ENCODE measurements at regions not wholly inside any gene's neighbourhood (a gene's known extent, or its start where the extent isn't known, plus 50 kb on each side); places are given as distances from the start of the nearest gene placed in this dataset.

DNA sequence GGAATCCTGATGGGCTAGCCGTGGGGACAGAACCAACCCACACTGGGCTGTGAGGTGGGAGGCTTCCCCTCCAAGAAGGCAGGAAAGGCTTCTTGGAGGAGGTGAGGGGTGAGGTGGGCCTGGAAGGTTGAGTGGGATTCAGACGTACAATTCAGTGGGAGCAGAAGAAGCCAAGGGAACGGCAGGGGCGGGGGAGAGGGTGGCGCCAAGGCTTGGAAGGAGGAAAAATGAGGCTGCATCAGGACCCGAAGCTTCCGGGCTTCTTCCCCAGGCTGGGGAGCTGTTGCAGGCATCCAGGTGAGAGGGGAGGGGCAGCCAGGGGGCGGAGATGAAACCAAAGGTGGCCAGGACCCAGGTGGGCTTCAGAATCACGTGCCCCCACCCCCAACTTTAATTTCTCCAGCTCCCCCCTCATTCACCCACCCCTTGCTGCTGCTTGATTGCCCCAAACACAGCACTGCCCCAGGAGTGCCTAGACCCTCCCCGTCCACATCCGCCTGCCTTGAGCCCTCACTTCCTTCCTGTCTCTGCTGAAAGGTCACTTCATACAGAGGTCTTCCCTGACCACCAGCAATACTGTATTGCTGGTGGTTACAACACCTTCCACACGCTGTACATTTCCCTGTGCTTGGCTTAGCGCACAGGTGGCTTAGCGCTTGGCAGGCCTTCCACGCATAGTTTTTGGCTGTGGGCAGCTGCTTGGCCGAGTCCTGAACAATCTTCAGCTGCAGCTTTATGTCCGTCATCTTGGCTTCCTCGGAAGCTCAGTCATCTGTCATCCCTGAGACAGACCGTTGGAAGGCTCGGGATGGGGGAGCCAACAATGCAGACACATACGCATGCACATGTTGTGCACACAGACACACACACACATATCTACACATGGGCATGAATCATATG lies 193.5 kb downstream of the RGS3 start:
- ATAC-seq (no peak), DNase-seq (no peak)
- H3K36me3 Mint-ChIP-seq (ENCODE audit: low read depth), result no peaks in the 10 kb centered on the region
- H3K27me3 Mint-ChIP-seq (ENCODE audit: low read depth), result peaks cover 24% of the 10 kb centered on the region
- no peaks in the 10 kb centered on the region for H3K9me3 Mint-ChIP-seq (ENCODE audit: insufficient read depth)
- no peak overlapping the region for H3K27ac Mint-ChIP-seq
- POLR2A ChIA-PET, result no interaction called here
- peaks cover 2% of the 10 kb centered on the region for H3K4me1 Mint-ChIP-seq (ENCODE audit: low read depth)
- H3K4me3 Mint-ChIP-seq, result no peak overlapping the region
- CTCF ChIA-PET, result interaction anchor here (0.6 to 7.6 kb wide), 52 partner anchors 8 to 545 kb away, joined by 3 to 169 read pairs (median 5); partner anchors contain the start of genes ALAD, C9orf43, CDC26 and POLE3

DNA sequence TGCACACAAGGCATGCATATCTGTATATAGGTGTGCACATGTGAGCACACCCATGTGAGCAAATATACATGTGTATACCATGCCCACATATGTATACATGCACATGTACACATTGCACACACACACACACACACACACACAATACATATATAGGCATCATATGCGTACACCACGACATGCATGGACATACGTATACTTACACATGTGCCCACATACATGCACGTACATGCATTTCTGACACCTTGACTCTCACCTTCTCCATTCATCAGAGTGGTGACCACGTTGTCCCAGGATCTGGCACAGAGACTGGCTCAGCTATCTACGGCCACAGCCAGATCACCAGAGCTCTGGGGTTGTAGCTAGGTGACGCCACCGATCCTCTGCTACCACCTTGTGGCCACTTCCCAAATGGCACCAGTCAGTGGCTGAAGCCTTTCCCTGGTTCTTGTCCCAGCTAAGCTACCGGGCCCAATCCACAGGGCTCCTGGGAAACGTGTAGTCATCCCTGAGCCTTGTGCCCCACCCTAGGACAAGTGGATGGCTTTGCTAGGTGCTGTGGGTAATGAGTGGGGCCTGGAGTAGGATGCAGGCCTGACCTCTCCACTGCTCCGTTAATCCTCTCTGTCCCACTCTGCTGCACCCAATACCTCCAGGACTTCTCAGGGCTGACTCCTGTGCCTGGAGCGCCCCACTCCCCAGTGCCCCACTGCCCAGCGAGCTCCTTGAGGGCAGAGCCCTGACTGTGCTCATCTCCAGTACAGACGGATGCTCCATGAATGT lies 194.4 kb downstream of the RGS3 start:
- POLR2A ChIA-PET, result interaction anchor here (0.6 kb wide), 1 partner anchor 300 kb away, joined by 3 read pairs; no protein-coding TSS in a partner anchor
- Mint-ChIP-seq H3K4me1 (ENCODE audit: low read depth) (peaks cover 2% of the 10 kb centered on the region), H3K36me3 (ENCODE audit: low read depth) (no peaks in the 10 kb centered on the region), H3K27ac (no peak overlapping the region), H3K9me3 (ENCODE audit: insufficient read depth) (no peaks in the 10 kb centered on the region), H3K4me3 (no peak overlapping the region), H3K27me3 (ENCODE audit: low read depth) (peaks cover 27% of the 10 kb centered on the region)
- ATAC-seq (peak; percentile 91), DNase-seq (peak; percentile 84)
- CTCF ChIA-PET, result interaction anchor here (0.6 to 7.6 kb wide), 48 partner anchors 8 to 546 kb away, joined by 3 to 169 read pairs (median 5); partner anchors contain the start of genes ALAD, C9orf43, CDC26 and POLE3

DNA sequence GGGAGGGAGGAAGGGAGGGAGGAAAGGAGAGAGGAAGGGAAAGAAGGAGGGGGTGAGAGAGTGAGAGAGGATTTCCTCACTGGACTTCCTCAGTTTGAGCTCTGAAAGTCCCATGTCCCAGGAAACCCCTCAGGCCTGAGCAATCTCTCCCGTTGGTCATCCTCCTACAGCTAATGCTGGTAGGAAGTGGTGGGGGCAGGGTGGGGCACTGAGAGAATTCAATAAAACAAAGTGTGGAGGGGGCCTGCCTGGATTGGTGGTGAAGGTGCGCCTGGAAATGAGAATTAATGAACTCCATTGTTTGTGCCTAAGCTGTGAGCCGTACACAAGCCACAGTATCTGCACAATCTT lies 195.0 kb downstream of the RGS3 start:
- Mint-ChIP-seq H3K36me3 (ENCODE audit: low read depth) (no peaks in the 10 kb centered on the region), H3K4me1 (ENCODE audit: low read depth) (peaks cover 2% of the 10 kb centered on the region), H3K9me3 (ENCODE audit: insufficient read depth) (no peaks in the 10 kb centered on the region), H3K27ac (no peak overlapping the region), H3K27me3 (ENCODE audit: low read depth) (peaks cover 31% of the 10 kb centered on the region), H3K4me3 (no peak overlapping the region)
- DNase-seq (no peak), ATAC-seq (no peak)
- ChIA-PET CTCF (interaction anchor here (0.7 to 7.6 kb wide), 46 partner anchors 8 to 546 kb away, joined by 3 to 169 read pairs (median 5); partner anchors contain the start of genes ALAD, C9orf43, CDC26 and POLE3), POLR2A (interaction anchor here (0.6 kb wide), 1 partner anchor 300 kb away, joined by 3 read pairs; no protein-coding TSS in a partner anchor)

DNA sequence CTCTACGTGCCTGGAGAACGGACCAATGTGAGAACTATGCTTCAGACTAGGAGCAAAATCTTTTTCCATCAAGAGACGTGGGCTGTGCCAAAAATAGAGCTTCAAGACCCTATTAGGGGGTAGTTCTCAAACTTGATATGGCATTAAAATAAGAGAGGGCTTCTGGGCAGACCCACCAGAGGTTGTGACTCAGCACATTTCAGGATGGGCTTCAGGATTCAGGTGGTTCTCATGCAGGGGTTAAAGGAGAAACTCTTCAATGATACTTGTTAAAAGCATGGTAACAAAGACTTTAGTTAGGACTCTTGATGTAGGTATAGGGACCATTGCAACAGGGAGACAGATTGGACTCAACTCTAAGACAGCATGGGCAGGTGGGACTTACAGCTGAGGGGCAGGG lies 195.5 kb downstream of the RGS3 start:
- POLR2A ChIA-PET, result interaction anchor here (0.6 kb wide), 1 partner anchor 339 kb away, joined by 3 read pairs; no protein-coding TSS in a partner anchor

DNA sequence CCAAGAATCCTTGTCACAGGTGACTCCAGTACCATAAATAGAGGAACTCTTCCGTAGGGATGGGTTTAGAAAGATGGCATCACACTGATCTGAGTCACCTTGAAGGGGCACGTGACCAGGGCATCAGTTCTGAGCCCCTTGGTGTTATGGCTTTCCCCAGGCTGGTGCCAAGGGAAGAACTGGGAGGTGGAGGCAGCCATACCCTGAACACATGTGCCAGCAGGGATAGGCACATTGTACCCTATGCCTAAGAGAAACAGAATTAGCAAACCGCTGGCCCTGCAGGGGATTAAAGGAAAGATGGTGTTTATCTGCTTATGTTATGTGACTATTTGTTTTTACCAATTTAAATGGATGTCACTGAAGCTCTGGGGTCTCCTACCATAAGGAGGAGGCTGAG lies 196.2 kb downstream of the RGS3 start:
- Mint-ChIP-seq H3K36me3 (ENCODE audit: low read depth) (no peaks in the 10 kb centered on the region), H3K4me1 (ENCODE audit: low read depth) (peaks cover 2% of the 10 kb centered on the region), H3K27ac (no peak overlapping the region), H3K27me3 (ENCODE audit: low read depth) (peaks cover 31% of the 10 kb centered on the region), H3K4me3 (no peak overlapping the region), H3K9me3 (ENCODE audit: insufficient read depth) (no peaks in the 10 kb centered on the region)
- ATAC-seq (no peak), DNase-seq (no peak)
- POLR2A ChIA-PET, result no interaction called here
- CTCF ChIA-PET, result interaction anchor here (1.1 to 7.6 kb wide), 5 partner anchors 15 to 251 kb away, joined by 3 to 169 read pairs (median 17); no protein-coding TSS in a partner anchor

More for the DNA sequence above, 195.5 kb downstream of the RGS3 start:
- no peak overlapping the region for H3K4me3 Mint-ChIP-seq
- H3K4me1 Mint-ChIP-seq (ENCODE audit: low read depth), result peaks cover 2% of the 10 kb centered on the region
- no peak for ATAC-seq
- DNase-seq, result no peak
- H3K36me3 Mint-ChIP-seq (ENCODE audit: low read depth), result no peaks in the 10 kb centered on the region
- peaks cover 31% of the 10 kb centered on the region for H3K27me3 Mint-ChIP-seq (ENCODE audit: low read depth)
- no peak overlapping the region for H3K27ac Mint-ChIP-seq
- no peaks in the 10 kb centered on the region for H3K9me3 Mint-ChIP-seq (ENCODE audit: insufficient read depth)
- CTCF ChIA-PET, result interaction anchor here (1.1 to 7.6 kb wide), 16 partner anchors 16 to 547 kb away, joined by 3 to 169 read pairs (median 10); partner anchors contain the start of genes ALAD, C9orf43, CDC26 and POLE3

DNA sequence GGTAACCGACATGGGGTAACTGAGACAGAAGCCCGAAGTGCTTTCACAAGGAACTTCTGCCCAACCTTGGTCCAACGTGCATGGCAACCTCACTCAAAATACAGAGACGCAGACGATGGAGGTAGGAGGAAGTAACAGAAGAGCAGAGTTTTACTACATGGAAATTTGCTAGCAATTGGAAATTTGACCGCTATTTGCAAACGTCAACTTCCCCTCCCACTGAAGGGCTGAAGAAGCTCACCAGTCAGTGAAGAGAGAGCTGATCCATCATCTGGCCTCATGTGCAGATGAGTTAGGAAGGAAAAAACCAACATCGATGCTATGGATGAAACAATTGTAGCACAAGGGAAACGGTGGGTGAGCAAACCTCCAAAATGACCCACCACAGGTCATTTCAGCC lies 196.7 kb downstream of the RGS3 start:
- POLR2A ChIA-PET, result no interaction called here
- DNase-seq, result no peak

DNA sequence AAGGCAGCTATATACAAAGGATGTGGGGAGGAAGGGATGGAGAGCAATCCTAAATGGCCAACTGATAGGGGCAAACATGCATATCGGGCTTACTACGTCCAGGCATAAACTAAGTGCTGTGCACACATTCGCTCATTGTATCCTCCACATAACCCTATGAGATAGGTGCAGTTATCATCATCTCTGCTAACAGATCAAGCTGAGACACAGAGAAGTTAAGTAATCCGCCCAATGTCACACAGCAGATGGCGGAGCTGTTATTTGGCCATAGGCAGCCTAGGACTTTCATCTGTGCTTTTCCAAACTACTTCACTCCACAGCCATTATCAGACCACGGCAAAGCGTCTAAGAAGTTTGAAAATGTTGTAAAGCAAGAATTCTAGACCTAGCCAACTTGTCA lies 197.5 kb downstream of the RGS3 start:
- no peak for DNase-seq
- Mint-ChIP-seq H3K27me3 (ENCODE audit: low read depth) (peaks cover 29% of the 10 kb centered on the region), H3K4me1 (ENCODE audit: low read depth) (no peaks in the 10 kb centered on the region), H3K9me3 (ENCODE audit: insufficient read depth) (no peaks in the 10 kb centered on the region), H3K36me3 (ENCODE audit: low read depth) (no peaks in the 10 kb centered on the region), H3K27ac (no peak overlapping the region), H3K4me3 (no peak overlapping the region)
- ATAC-seq, result no peak
- CTCF ChIA-PET, result interaction anchor here (1.6 kb wide), 1 partner anchor 215 kb away, joined by 5 read pairs; no protein-coding TSS in a partner anchor
- POLR2A ChIA-PET, result no interaction called here

More for the DNA sequence above, 196.7 kb downstream of the RGS3 start:
- no peaks in the 10 kb centered on the region for H3K36me3 Mint-ChIP-seq (ENCODE audit: low read depth)
- peaks cover 31% of the 10 kb centered on the region for H3K27me3 Mint-ChIP-seq (ENCODE audit: low read depth)
- no peaks in the 10 kb centered on the region for H3K9me3 Mint-ChIP-seq (ENCODE audit: insufficient read depth)
- H3K4me3 Mint-ChIP-seq, result no peak overlapping the region
- no peak for ATAC-seq
- H3K27ac Mint-ChIP-seq, result no peak overlapping the region
- H3K4me1 Mint-ChIP-seq (ENCODE audit: low read depth), result no peaks in the 10 kb centered on the region
- CTCF ChIA-PET, result no interaction called here

DNA sequence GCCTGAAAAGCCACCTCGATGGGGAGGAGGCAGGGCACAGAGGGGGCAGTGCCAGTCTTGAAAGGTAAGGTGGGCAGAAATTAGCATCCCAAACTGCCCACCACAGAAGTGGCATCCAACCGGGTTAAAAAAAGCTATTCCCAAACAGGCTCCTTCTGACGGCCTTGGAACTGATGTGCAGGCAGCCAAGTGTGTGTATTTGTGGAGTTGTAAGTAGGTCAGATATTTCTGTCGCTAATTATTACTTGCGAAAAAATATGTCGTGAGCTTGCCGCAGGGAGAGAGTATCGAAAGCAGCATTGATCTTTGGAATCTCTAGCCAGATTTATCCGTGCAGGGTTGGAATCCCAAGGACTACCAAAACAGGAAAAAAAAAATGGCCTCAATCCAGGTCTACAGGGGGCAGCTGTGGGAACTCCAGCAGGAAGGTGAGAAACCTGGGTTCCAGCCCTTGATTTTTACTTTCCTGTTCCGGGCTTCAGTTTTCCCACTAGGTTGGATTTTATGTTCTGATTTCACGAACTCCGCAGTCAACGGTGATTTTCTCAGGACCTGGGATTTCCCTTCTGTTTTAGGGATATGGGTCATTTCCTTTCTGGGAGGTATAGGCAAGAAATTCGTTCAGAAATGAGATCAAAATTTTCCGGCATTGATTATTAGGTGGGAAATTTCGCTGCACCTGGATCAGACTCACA lies 200.8 kb downstream of the RGS3 start:
- H3K27me3 Mint-ChIP-seq (ENCODE audit: low read depth), result peaks cover 26% of the 10 kb centered on the region
- no peak overlapping the region for H3K27ac Mint-ChIP-seq
- POLR2A ChIA-PET, result no interaction called here
- no peaks in the 10 kb centered on the region for H3K9me3 Mint-ChIP-seq (ENCODE audit: insufficient read depth)
- CTCF ChIA-PET, result interaction anchor here (1.1 to 1.6 kb wide), 2 partner anchors 8 to 10 kb away, joined by 3 to 4 read pairs; no protein-coding TSS in a partner anchor
- no peak for ATAC-seq
- no peak overlapping the region for H3K4me3 Mint-ChIP-seq
- H3K4me1 Mint-ChIP-seq (ENCODE audit: low read depth), result peaks cover 2% of the 10 kb centered on the region
- no peaks in the 10 kb centered on the region for H3K36me3 Mint-ChIP-seq (ENCODE audit: low read depth)
- DNase-seq, result no peak

DNA sequence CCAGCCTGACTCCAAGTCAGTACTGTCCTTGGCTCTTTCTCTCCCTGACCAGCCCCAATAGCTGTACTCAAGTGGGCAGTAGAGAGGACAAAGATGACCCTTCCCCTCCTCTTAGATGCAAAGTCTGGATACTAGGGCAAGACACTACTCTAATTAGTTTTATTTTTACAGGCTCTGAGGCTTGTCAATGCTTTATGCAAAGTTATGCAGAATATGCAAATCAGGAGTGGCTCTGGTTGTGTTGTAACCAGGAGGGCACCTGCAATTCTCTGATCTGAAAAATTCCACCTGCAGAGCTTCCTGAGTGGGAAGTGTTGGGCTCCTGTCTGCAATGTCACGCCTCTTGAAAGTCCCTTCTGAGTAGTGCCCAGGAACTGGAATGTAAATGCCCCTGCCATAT lies 201.5 kb downstream of the RGS3 start:
- no peak overlapping the region for H3K27ac Mint-ChIP-seq
- CTCF ChIA-PET, result interaction anchor here (1.1 kb wide), 1 partner anchor 9 kb away, joined by 3 read pairs; no protein-coding TSS in a partner anchor
- no peaks in the 10 kb centered on the region for H3K36me3 Mint-ChIP-seq (ENCODE audit: low read depth)
- no peak for DNase-seq
- H3K4me3 Mint-ChIP-seq, result no peak overlapping the region
- no peak for ATAC-seq
- H3K9me3 Mint-ChIP-seq (ENCODE audit: insufficient read depth), result no peaks in the 10 kb centered on the region
- peaks cover 7% of the 10 kb centered on the region for H3K4me1 Mint-ChIP-seq (ENCODE audit: low read depth)
- POLR2A ChIA-PET, result no interaction called here
- H3K27me3 Mint-ChIP-seq (ENCODE audit: low read depth), result peaks cover 21% of the 10 kb centered on the region

DNA sequence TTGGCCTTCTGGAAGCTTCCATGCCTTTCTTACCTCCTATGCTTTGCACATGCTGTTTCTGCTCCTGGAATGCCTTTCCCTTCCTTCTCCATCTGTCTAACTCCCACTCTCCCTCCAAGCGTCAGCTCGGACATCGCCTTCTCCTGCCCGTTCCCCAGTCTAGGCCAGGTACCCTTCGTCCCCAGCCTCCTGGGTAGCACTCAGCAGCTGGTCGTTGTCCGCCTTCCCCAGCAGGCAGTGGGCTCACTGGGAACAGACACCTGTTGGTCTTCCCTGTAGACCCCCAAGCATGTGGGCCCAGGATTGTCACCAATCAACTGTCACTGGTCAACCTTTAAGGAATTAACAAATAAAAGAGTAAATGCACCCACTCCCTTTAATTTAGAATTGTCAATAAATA lies 202.2 kb downstream of the RGS3 start:
- ATAC-seq (no peak), DNase-seq (no peak)
- H3K9me3 Mint-ChIP-seq (ENCODE audit: insufficient read depth), result no peaks in the 10 kb centered on the region
- no peak overlapping the region for H3K4me3 Mint-ChIP-seq
- H3K27me3 Mint-ChIP-seq (ENCODE audit: low read depth), result peaks cover 14% of the 10 kb centered on the region
- H3K27ac Mint-ChIP-seq, result no peak overlapping the region
- H3K36me3 Mint-ChIP-seq (ENCODE audit: low read depth), result no peaks in the 10 kb centered on the region
- POLR2A ChIA-PET, result no interaction called here
- CTCF ChIA-PET, result interaction anchor here (1.1 to 2.0 kb wide), 3 partner anchors 8 to 74 kb away, joined by 3 to 9 read pairs (median 6); no protein-coding TSS in a partner anchor
- H3K4me1 Mint-ChIP-seq (ENCODE audit: low read depth), result peaks cover 7% of the 10 kb centered on the region

DNA sequence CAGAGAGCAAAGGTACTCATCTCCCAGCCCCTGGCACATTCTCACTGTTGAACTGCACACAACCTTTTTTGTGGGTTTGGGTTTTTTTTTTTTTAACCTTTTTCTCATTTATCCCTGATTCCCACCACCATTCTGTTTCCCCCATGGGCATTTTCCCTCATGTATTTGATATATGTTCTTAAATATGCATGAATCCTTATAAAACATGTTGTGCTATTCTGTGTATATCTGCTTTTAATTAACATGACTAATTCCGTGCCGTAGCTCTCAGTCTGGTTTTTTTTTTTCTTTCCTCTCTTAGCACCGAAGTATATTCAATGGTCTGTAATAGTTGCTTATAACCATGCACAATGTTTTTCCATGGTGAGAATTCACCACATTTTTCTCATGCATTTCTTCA lies 204.5 kb downstream of the RGS3 start:
- Mint-ChIP-seq H3K36me3 (ENCODE audit: low read depth) (no peaks in the 10 kb centered on the region), H3K4me1 (ENCODE audit: low read depth) (peaks cover 7% of the 10 kb centered on the region), H3K4me3 (no peak overlapping the region), H3K9me3 (ENCODE audit: insufficient read depth) (no peaks in the 10 kb centered on the region), H3K27ac (no peak overlapping the region), H3K27me3 (ENCODE audit: low read depth) (peaks cover 3% of the 10 kb centered on the region)
- ChIA-PET CTCF (interaction anchor here (1.4 kb wide), 1 partner anchor 12 kb away, joined by 5 read pairs; no protein-coding TSS in a partner anchor), POLR2A (no interaction called here)
- no peak for DNase-seq
- ATAC-seq, result no peak
